AG10803 (cell line): ENCODE measurements at regions not wholly inside any gene's neighbourhood (a gene's known extent, or its start where the extent isn't known, plus 50 kb on each side); places are given as distances from the start of the nearest gene placed in this dataset.

Experiments
- DNase-seq: peaks from one replicate; pipeline ENCODE4 v3.0.0; 2010; ENCODE audit warnings: low read depth
- H3K4me3 ChIP-seq: 2 replicates; pipeline ENCODE4 v1.5.1; 2011; ENCODE audit warnings: mild to moderate bottlenecking, low read length, control low read depth
- TF ChIP-seq, protein P1 (sequence below): conservative IDR thresholded peaks from 2 replicates; pipeline ENCODE4 v1.5.1; 2011; ENCODE audit warnings: mild to moderate bottlenecking, low read length, control low read depth, inconsistent platforms

DNA sequence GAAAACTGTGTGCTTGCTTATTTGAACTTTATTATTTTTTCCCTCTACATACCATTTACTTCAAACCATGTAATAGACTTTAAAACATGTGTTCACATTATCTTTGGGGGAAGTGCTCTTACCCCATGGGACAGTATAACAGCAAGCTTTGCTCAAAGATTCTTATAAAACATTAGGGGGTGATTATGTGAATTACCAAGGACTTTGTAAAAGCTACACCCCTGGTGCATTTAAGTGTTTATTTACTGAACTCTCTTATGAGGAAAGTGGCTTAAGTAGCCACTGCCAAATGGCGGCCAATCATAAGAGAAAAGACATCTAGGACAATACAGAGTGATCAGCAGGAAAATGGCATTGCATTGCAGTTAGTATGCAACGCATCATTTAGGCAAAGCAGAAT lies 70.3 kb downstream of the CAPZA3 start:
- no peak for DNase-seq
- H3K4me3 ChIP-seq, result no peak overlapping the region
- TF ChIP-seq, protein P1, sequence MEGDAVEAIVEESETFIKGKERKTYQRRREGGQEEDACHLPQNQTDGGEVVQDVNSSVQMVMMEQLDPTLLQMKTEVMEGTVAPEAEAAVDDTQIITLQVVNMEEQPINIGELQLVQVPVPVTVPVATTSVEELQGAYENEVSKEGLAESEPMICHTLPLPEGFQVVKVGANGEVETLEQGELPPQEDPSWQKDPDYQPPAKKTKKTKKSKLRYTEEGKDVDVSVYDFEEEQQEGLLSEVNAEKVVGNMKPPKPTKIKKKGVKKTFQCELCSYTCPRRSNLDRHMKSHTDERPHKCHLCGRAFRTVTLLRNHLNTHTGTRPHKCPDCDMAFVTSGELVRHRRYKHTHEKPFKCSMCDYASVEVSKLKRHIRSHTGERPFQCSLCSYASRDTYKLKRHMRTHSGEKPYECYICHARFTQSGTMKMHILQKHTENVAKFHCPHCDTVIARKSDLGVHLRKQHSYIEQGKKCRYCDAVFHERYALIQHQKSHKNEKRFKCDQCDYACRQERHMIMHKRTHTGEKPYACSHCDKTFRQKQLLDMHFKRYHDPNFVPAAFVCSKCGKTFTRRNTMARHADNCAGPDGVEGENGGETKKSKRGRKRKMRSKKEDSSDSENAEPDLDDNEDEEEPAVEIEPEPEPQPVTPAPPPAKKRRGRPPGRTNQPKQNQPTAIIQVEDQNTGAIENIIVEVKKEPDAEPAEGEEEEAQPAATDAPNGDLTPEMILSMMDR, result no peak

DNA sequence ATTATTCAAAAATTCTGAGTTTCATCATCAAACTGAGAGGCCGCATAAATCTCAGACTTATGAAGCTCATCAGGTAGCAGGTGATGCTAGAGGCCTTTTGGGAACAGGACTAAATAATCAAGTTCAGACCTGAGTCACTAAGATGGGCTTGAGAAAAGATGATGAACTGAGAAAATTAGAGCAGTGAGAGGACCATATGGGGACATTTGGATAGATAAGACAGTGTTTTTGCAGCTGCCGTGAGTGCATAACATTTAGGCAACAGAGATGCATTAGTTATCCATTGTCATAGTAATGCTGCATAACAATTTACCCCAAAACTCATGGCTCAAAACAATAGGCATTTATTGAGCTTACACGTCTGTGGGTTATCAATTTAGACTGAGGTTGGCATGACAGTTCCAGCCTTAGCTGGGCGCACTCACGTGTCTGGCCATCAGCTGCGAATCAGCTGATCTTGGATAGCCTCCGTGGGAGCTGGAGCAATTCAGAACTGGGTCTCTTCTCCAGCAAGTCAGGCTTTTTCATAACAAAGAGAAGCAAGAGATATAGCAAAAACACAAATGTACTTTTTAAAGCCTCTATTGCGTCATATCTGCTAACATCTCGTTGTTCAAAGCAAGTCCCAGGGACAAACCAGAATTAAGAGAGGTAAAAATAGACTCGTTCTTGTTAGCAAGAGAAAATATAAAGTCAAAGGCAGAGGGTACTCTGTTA lies 72.8 kb downstream of the CAPZA3 start:
- H3K4me3 ChIP-seq, result no peak overlapping the region
- TF ChIP-seq, protein P1, result no peak
- DNase-seq, result no peak

- TF ChIP-seq, protein P1, result no peak
- DNase-seq, result peak; percentile 37
- H3K4me3 ChIP-seq, result no peak overlapping the region
Observed at GRCh38 chr12:18811273-18811672, 73.4 kb downstream of the CAPZA3 start.

DNA sequence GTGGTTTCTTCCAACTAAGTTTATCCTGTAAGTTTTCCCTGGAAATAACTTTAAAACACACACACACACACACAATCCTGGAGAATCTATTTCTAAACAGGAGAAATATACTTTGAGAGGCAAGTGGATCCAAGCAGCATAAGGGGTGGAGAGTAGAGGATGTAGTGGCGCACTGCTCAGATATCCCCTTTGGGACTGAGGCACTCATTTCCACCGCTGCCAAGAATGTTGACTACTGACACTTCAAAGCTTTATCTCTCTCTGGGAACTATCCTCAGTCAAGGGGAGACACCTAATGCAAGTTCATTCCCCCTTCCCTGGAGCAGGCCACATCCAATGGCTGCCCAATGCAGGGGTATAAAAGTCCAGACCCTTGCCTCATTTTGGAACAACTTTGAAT lies 75.8 kb downstream of the CAPZA3 start:
- no peak overlapping the region for H3K4me3 ChIP-seq
- no peak for DNase-seq
- TF ChIP-seq, protein P1, result no peak

GRCh38 chr12:18818579-18819268 lies 80.8 kb downstream of the CAPZA3 start:
- DNase-seq, result no peak
- H3K4me3 ChIP-seq, result no peak overlapping the region
- TF ChIP-seq, protein P1, result no peak

GRCh38 chr12:18819484-18819883 lies 81.6 kb downstream of the CAPZA3 start:
- TF ChIP-seq, protein P1, result no peak
- no peak overlapping the region for H3K4me3 ChIP-seq

GRCh38 chr12:18823461-18823860 lies 85.5 kb downstream of the CAPZA3 start:
- H3K4me3 ChIP-seq, result no peak overlapping the region
- TF ChIP-seq, protein P1, result no peak
- no peak for DNase-seq

More at GRCh38 chr12:18819484-18819883, 81.6 kb downstream of the CAPZA3 start:
- DNase-seq, result no peak
